ENCODE measurements at regions not wholly inside any gene's neighbourhood (a gene's known extent, or its start where the extent isn't known, plus 50 kb on each side); places are given as distances from the start of the nearest gene placed in this dataset.

GRCh38 chr22:49244466-49245420 is 582.9 kb downstream of the BRD1 start:
- TF ChIP-seq CTCF (IDR thresholded peaks at IDR 0.05) = no peak
- TF ChIP-seq POLR2A (IDR thresholded peaks at IDR 0.05) = no peak

All from heart left ventricle (tissue), 13 donors.